Right atrium auricular region (tissue), 2 donors: ENCODE measurements at regions not wholly inside any gene's neighbourhood (a gene's known extent, or its start where the extent isn't known, plus 50 kb on each side); places are given as distances from the start of the nearest gene placed in this dataset.

Source experiments
- DNase-seq: peaks from one replicate; pipeline ENCODE4 v3.0.0-alpha.2; 2019; ENCODE audit warnings: low spot score
- H3K27ac ChIP-seq, 2 donors: fragments of 200-600 bp; sonication (generic); 1 replicate in 1 of 2; 2 replicates in 1 of 2; pipeline ENCODE4 v1.5.1; 2016 to 2019
- H3K27me3 ChIP-seq, 2 donors: fragments of 200-600 bp; sonication (generic); one replicate each; pipeline versions ENCODE4 v1.5.1 to v1.6.0; 2017 to 2019
- H3K36me3 ChIP-seq: fragments of 200-600 bp; sonication (generic); one replicate; pipeline ENCODE4 v1.5.1; 2016
- H3K4me1 ChIP-seq, 2 donors: fragments of 200-600 bp; sonication (generic); one replicate each; pipeline versions ENCODE4 v1.5.1 to v1.6.0; 2017 to 2019
- H3K4me3 ChIP-seq, 2 donors: fragments of 200-600 bp; sonication (generic); 1 replicate in 1 of 2; 2 replicates in 1 of 2; pipeline ENCODE4 v1.5.1; 2017 to 2019; ENCODE audit warnings: mild to moderate bottlenecking in 1 of 2, moderate library complexity in 1 of 2
- H3K9me3 ChIP-seq, 2 donors: fragments of 200-600 bp; sonication (generic); one replicate each; pipeline ENCODE4 v1.5.1; 2019
- CTCF ChIP-seq, 2 donors: fragments of 200-600 bp; sonication (generic); IDR thresholded peaks; one replicate each; pipeline ENCODE4 v1.5.1; 2019; ENCODE audit warnings: antibody characterized with exemption in 2 of 2

DNA sequence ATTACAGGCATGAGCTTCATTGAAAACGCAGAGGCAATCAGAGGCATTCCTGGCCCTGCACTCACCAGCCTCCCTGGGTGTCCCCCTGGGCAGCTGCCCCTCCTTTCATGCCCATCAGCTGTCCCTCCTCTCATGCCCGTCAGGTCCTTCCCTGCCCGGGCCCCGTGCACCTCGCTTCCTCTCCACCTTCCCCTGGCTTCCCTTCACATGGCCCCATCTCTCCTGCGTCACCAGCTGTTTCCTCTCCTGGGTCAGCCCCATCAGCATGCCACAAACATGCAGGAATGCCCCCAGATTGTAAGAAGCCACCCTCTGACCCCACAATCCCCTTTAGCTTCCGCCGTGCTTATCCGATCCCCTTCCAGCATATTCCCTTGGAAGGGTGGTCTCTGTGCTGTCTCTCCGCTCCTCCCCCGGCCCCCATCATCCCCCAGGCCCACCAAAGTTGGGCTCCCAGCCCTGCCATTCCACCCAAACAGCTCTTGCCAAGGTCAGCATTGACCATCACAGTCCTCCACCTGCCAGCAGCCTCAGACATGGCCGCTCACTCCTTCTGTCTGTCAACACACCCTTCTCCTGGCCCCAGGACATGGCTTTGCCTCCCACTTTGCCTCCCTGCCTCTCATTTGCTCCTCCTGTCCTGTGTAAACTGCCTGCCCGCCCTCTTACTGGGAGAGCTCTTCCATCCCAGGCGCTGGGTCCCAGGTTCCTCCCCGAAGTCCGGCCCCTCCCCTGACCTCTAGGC, 98.6 kb upstream of the IER5L start:
- no peaks in the 10 kb centered on the region for H3K36me3 ChIP-seq
- H3K4me3 ChIP-seq, result no peak overlapping the region
- no peak overlapping the region for H3K27ac ChIP-seq
- no peak for DNase-seq
- no peaks in the 10 kb centered on the region for H3K9me3 ChIP-seq
- no peak for TF ChIP-seq CTCF (IDR thresholded peaks at IDR 0.05)
- no peaks in the 10 kb centered on the region for H3K27me3 ChIP-seq
- no peaks in the 10 kb centered on the region for H3K4me1 ChIP-seq

- no peaks in the 10 kb centered on the region for H3K27me3 ChIP-seq
- H3K9me3 ChIP-seq, result no peaks in the 10 kb centered on the region
- H3K36me3 ChIP-seq, result no peaks in the 10 kb centered on the region
- no peak overlapping the region for H3K27ac ChIP-seq
- H3K4me3 ChIP-seq, result no peak overlapping the region
- no peak for TF ChIP-seq CTCF (IDR thresholded peaks at IDR 0.05)
- no peaks in the 10 kb centered on the region for H3K4me1 ChIP-seq
- DNase-seq, result no peak
Observed at GRCh38 chr9:129275626-129276247, 97.7 kb upstream of the IER5L start.

DNA sequence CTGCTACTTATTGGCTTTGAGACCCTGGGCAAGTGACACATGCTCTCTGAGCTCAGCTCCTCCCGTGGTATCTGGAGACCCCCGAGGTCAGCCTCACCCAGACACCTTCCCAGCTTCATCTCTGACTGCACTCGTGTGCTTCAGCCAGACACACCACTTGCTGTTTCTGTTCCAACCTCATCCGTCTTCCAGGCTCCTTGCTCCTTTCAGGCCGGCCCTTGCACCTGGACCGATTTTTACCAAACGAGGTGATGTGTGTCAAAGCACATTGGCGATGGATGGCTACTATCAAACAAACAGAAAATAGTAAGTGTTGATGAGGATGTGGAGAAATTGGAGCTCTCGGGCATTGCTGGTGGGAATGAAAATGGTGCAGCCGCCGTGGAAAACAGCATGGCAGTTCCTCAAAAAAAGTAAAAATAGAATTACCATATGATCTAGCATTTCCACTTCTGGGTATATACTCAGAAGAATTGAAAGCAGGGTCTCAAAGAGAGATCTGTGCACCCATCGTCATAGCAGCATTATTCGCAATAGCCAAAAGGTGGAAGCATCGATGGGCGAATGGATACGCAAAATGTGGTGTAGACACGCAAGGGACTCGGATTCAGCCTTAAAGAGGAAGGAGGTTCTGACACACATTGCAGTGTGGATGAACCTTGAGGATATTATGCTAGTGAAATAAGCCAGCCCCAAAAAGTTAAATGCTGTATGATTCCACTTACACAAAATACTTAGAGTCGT, 96.1 kb upstream of the IER5L start:
- no peaks in the 10 kb centered on the region for H3K9me3 ChIP-seq
- TF ChIP-seq CTCF (IDR thresholded peaks at IDR 0.05), result no peak
- H3K27me3 ChIP-seq, result no peaks in the 10 kb centered on the region
- H3K4me1 ChIP-seq, result no peaks in the 10 kb centered on the region
- H3K27ac ChIP-seq, result no peak overlapping the region
- H3K4me3 ChIP-seq, result no peak overlapping the region
- no peak for DNase-seq
- no peaks in the 10 kb centered on the region for H3K36me3 ChIP-seq

DNA sequence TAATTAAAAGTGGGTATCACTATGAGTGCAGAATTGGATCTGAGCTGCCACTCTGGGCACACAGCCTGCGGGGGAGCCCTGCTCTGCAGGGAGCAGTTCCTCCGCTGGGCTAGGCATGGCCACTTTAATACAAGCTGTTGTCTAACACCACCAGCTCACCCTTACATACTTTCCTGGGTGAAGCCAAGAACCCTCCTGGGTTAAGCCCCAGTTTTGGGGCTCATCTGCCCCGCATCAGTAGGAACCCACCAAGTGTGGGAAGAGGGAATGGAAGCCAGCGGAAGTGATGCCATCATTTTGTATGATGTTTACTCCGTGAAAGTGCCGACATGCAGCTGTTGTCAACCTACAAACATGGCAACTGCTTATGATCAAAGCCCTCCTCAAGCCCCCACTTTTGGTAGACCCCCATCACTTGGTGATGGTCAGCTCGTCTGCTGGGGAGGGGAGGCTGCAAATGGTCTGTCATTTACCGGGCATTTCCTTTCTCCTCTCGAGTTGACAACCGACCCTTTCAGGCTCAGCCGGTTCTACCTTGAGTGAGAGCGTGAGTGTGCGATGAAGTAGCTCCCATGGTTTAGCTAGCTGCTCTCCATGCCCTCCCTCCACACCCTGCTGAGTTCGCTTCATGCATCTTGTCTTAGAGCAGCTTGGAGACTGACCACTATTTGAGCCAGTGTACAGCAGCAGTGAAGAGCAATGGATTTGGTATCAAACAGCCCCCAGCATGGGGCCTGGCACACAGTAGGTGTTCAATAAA, 95.3 kb upstream of the IER5L start:
- Histone ChIP-seq H3K36me3 (no peaks in the 10 kb centered on the region), H3K27ac (no peak overlapping the region)
- no peak for DNase-seq

More for the DNA sequence above, 95.3 kb upstream of the IER5L start:
- no peaks in the 10 kb centered on the region for H3K9me3 ChIP-seq
- TF ChIP-seq CTCF (IDR thresholded peaks at IDR 0.05), result no peak
- no peak overlapping the region for H3K4me3 ChIP-seq
- no peaks in the 10 kb centered on the region for H3K4me1 ChIP-seq
- no peaks in the 10 kb centered on the region for H3K27me3 ChIP-seq
